GM23338 (cell line): ENCODE measurements at regions not wholly inside any gene's neighbourhood (a gene's known extent, or its start where the extent isn't known, plus 50 kb on each side); places are given as distances from the start of the nearest gene placed in this dataset.

ENCODE experiments used
- POLR2AphosphoS5 ChIP-seq: IDR thresholded peaks from 2 replicates; pipeline ENCODE4 v1.6.1; 2016; ENCODE audit warnings: antibody characterized with exemption, low read depth
- STAT1 ChIP-seq: IDR thresholded peaks from one replicate; pipeline ENCODE4 v1.6.1; 2016; ENCODE audit warnings: antibody characterized with exemption; ENCODE audit not compliant: unreplicated experiment
- ZNF114 ChIP-seq: fragments of 250-450 bp; sonication (Bioruptor Pico); IDR thresholded peaks from 2 replicates; pipeline ENCODE4 v1.5.0; 2020; ENCODE audit warnings: mild to moderate bottlenecking, moderate library complexity
- TF ChIP-seq, protein P1 (sequence below), 2 experiments: fragments of 200-600 bp in 1 of 2; sonication (generic) in 1 of 2; conservative IDR thresholded peaks; 2 replicates each; pipeline versions ENCODE4 v1.5.1 to v1.6.1; 2016 to 2017; ENCODE audit warnings: antibody characterized with exemption in 2 of 2, low read depth in 2 of 2, mild to moderate bottlenecking in 2 of 2, moderate library complexity in 1 of 2

DNA sequence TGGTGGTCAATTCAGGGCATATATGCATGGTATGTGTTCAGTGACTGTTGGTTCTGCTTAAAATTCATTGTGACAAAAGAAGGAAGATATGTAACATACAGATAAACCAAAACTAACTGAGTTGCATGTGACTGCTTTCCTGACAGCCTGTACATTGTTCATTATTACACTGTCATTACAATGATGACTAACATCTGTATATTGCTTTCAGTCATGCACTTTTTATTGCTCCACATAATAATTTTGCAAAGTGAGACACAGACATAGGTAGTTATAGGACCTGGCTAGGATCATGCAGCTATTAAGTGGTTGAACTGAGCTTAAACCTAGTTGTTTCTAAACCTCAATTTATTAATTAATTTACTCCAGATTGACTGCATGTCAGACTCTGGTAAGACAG is 703.2 kb downstream of the HDGFL1 start:
- TF ChIP-seq, protein P1, sequence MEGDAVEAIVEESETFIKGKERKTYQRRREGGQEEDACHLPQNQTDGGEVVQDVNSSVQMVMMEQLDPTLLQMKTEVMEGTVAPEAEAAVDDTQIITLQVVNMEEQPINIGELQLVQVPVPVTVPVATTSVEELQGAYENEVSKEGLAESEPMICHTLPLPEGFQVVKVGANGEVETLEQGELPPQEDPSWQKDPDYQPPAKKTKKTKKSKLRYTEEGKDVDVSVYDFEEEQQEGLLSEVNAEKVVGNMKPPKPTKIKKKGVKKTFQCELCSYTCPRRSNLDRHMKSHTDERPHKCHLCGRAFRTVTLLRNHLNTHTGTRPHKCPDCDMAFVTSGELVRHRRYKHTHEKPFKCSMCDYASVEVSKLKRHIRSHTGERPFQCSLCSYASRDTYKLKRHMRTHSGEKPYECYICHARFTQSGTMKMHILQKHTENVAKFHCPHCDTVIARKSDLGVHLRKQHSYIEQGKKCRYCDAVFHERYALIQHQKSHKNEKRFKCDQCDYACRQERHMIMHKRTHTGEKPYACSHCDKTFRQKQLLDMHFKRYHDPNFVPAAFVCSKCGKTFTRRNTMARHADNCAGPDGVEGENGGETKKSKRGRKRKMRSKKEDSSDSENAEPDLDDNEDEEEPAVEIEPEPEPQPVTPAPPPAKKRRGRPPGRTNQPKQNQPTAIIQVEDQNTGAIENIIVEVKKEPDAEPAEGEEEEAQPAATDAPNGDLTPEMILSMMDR (conservative IDR thresholded peaks at IDR 0.05; ENCODE audit: low read depth in 2 of 2): no peak
- TF ChIP-seq POLR2AphosphoS5 (no peak), STAT1 (no peak), ZNF114 (CRISPR knock-in tag) (no peak)
